ENCODE measurements at regions not wholly inside any gene's neighbourhood (a gene's known extent, or its start where the extent isn't known, plus 50 kb on each side); places are given as distances from the start of the nearest gene placed in this dataset.
"Not testable (repeated sequence)": the region's sequence is repeated elsewhere in the genome, so short reads cannot be mapped to it uniquely, and the experiment has no call there.

DNA sequence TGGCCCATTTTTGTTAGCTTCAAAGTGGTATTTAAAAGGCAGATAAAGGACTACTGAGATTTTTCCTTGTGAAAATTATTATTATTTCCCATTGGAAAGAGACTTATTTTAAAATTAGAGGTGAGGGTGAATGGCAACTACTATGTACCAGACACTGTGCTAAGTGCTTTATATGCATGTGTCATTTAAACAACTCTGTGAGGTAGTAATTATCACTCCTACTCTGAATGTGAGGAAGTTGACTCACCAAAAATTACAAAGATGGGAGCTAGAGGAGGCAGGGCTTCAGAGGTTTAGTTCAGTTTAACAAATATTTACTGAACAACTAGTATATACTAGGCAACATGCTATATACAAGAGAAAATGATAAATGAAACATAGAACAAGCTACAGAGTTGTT is 78.2 kb downstream of the MSL3 start:
- DNase-seq (no peak), ATAC-seq (ENCODE audit: poor library complexity) (no peak)
- intact Hi-C loops (cut with DNase I): no loop called here

- DNase-seq (no peak), ATAC-seq (ENCODE audit: poor library complexity) (no peak)
- intact Hi-C loops (cut with DNase I): no loop called here
Measured at GRCh38 chrX:11837437-11837836, 79.4 kb downstream of the MSL3 start.

GRCh38 chrX:11864171-11864570 is 106.1 kb downstream of the MSL3 start:
- no peak for DNase-seq
- no peak for ATAC-seq (ENCODE audit: poor library complexity)
- intact Hi-C loops (cut with DNase I): no loop called here

DNA sequence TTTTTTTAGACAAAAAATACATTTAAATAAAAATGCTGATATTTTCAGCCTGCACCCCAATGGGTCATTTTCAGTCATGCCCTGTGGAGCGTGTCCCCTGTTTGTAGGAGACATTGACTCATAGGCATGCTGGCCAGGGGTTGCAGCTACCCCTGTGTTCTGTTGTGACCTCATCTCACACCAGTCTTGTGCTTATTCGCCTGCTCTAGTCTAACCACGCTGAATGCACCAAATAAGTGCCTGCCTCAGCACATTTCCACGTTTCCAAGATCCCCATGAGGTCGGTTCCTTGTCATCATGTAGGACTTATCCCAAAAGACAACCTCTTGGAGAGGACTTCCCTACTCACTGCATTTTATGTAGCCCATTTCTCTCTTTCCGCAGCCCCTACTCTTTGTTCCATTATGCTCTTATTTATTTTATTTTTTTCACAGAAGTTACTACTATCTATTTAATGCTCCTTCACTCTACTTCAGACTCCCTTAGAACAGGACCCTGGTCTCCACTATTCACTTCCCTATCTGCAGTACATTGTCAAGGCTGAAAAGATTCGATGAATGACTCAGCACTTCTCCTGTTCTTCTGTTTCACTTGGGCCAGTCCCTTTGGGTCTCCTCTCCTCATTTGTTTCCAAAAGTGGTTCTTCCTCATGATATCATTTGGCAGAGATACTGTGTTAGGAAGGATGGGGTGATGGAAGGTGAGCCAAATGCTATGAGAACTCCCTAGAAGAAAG is 109.7 kb downstream of the MSL3 start:
- intact Hi-C loops (cut with DNase I): no loop called here
- ATAC-seq (ENCODE audit: poor library complexity) (no peak), DNase-seq (no peak)

GRCh38 chrX:11870789-11871188 is 112.8 kb downstream of the MSL3 start:
- no peak for DNase-seq
- no peak for ATAC-seq (ENCODE audit: poor library complexity)
- intact Hi-C loops (cut with DNase I): no loop called here

DNA sequence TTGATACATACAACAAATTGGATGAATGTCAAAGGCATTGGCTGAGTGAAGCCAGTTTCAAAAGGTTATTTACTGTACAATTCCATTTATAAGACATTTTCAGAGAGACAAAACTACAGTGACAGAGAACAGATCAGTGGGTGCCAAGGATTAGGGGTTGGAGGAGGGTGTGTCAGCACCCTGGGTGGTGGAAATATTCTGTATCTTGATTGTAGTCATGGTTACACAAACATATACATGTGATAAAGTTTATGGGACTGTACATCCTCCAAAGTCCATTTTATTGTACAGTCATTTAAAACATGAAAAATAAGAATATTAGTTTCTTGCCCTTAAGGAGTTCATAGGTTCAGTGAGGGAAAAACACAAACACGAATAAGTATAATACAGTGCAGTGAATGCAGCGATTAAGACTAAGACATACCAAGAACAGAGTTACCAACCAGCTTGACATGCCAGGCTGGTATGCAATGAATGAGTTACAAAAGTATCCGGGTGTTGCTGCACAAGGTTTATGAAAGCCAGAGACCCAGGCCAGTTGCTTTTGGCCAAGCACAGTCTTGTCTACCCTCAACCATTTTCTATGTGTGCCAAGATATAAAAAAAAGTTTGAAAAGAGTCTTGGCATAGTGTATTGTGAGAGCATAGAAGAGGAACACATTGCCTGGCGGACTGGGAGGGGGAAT is 123.6 kb downstream of the MSL3 start:
- no peak for DNase-seq
- intact Hi-C loops (cut with DNase I): no loop called here
- ATAC-seq (ENCODE audit: poor library complexity): no peak

- intact Hi-C loops (cut with DNase I): no loop called here
- ATAC-seq (ENCODE audit: poor library complexity) (no peak), DNase-seq (no peak)
Measured at GRCh38 chrX:11886745-11887144, 128.7 kb downstream of the MSL3 start.

GRCh38 chrX:11887175-11887574 is 129.1 kb downstream of the MSL3 start:
- DNase-seq (no peak), ATAC-seq (ENCODE audit: poor library complexity) (no peak)
- intact Hi-C loops (cut with DNase I): no loop called here

- DNase-seq: no peak
- no peak for ATAC-seq (ENCODE audit: poor library complexity)
- intact Hi-C loops (cut with DNase I): no loop called here
Measured at GRCh38 chrX:11888421-11888820, 130.4 kb downstream of the MSL3 start.

GRCh38 chrX:11889791-11890190 is 131.8 kb downstream of the MSL3 start:
- ATAC-seq (ENCODE audit: poor library complexity) (no peak), DNase-seq (no peak)
- intact Hi-C loops (cut with DNase I): no loop called here

GRCh38 chrX:11890836-11891514 is 132.9 kb downstream of the MSL3 start:
- intact Hi-C loops (cut with DNase I): no loop called here
- DNase-seq: peak; percentile 64

GRCh38 chrX:11893933-11894710 is 136.1 kb downstream of the MSL3 start:
- ATAC-seq (ENCODE audit: poor library complexity): no peak
- DNase-seq: no peak
- intact Hi-C loops (cut with DNase I): no loop called here

More at GRCh38 chrX:11890836-11891514, 132.9 kb downstream of the MSL3 start:
- ATAC-seq (ENCODE audit: poor library complexity): peak; percentile 74

DNA sequence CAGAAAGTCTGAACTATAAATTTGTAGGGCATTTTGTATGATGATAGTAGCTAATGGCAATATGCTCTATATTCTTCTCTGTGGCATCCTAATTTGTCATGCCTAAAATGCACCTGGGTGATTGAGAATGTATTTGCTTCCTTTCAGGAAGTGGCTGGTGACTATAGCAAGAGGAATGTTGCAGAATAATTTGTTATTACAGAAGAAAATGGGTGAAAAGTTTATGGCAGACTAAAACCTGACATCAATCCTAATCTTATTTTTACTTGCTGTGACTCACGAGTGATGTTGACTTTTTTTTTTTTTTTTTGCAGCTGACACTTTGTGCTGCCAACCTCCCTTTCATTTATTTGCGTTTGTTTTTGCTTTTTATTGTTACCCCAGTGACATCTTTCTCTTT is 141.1 kb downstream of the MSL3 start:
- ATAC-seq (ENCODE audit: poor library complexity) (no peak), DNase-seq (no peak)
- intact Hi-C loops (cut with DNase I): no loop called here

DNA sequence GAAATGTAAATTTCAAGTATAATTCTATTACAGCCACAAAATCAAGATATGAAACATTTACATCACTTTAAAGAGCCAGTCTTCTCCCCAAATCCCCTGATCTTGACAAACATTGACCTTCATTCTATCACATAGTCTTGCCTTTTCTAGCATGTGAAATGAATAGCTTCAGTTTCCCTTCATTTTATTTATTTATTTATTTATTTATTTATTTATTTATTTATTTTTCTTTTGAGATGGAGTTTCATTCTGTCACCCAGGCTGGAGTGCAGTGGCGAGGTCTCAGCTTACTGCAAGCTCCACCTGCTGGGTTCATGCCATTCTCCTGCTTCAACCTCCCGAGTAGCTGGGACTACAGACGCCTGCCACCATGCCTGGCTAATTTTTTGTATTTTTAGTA is 147.9 kb downstream of the MSL3 start:
- ATAC-seq (ENCODE audit: poor library complexity); intact Hi-C loops (cut with DNase I); DNase-seq: not testable (repeated sequence)

GRCh38 chrX:11908371-11908770 is 150.3 kb downstream of the MSL3 start:
- intact Hi-C loops (cut with DNase I): no loop called here
- ATAC-seq (ENCODE audit: poor library complexity): no peak
- DNase-seq: no peak

DNA sequence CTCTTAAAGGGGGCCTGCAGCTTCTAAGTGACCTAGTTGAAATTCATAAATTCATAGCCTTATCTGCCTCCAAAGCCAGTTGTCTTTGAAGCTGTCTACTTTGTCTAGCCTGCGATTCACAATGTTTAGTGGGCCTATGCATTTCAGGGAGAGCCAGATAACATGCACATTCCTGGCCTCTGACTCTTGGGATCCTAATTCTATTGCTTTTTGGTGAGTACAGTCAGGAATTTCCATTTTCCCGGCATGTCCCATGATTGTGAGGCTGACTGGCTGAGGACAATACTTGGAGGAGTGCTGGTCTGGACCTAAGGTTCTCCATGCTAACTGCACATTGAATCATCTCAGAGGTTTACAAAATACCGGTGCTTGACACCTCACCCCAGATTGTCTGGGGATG is 155.0 kb downstream of the MSL3 start:
- no peak for ATAC-seq (ENCODE audit: poor library complexity)
- DNase-seq: no peak
- intact Hi-C loops (cut with DNase I): no loop called here

GRCh38 chrX:11929476-11929875 is 171.4 kb downstream of the MSL3 start:
- DNase-seq (no peak), ATAC-seq (ENCODE audit: poor library complexity) (no peak)
- intact Hi-C loops (cut with DNase I): no loop called here

- ATAC-seq (ENCODE audit: poor library complexity) (no peak), DNase-seq (no peak)
- intact Hi-C loops (cut with DNase I): no loop called here
Measured at GRCh38 chrX:11932423-11932822, 174.4 kb downstream of the MSL3 start.

- DNase-seq: no peak
- intact Hi-C loops (cut with DNase I): no loop called here
- no peak for ATAC-seq (ENCODE audit: poor library complexity)
Measured at GRCh38 chrX:11934089-11934488, 176.1 kb downstream of the MSL3 start.

Data from Right ventricle myocardium superior (tissue), 1 donor.